ENCODE measurements at regions not wholly inside any gene's neighbourhood (a gene's known extent, or its start where the extent isn't known, plus 50 kb on each side); places are given as distances from the start of the nearest gene placed in this dataset.

DNA sequence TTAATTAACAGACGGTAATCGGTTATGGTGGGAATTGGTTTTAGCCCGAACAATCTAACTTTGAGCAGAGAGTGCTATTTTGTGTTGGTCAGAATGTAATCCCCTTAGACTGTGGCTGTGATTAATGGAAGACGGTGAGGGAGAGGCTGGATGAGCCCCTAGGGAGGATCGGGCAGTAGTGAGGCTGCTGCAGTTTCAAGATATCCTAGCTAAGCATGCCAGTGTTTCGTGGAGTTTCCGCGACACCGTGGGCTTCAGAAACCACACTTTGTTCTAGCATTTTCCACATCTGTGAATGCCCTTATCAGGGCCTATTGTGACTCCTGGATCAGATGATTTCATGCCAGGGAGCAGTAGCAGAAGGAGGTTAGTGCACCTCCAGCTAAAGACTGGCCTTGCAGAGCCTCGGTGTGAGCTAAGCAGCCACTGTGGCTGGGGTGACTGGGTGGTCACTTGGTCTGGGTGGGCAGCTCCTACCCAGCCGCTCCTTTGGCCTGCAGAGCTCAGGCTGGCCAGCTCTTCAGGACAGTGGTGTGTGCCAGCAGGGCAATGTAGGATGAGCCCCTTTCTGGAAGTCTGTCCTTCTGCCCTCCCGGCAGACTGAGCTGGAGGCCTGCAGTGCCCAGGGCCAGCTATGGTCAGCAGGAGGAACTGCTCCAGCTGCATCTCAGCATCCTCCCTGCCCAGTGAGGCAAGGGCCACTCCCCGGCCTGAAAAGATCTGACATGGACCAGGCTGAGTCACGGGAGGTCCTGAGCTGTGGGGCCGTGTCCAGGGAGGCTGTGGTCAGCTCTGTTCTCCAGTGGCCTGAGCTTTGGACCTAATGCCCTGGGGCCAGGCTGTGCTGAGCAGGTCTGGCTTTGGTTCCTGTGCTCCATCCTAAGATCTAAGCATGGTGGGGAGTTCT is 142.6 kb upstream of the GPC1 start:
- no peak overlapping the region for H3K27ac ChIP-seq (ENCODE audit: low read length)
- no CpG with 5 or more reads among the region's 15 CpGs for WGBS (ENCODE audit: insufficient coverage, insufficient read length)
- DNase-seq (ENCODE audit: low read depth, low spot score), result no peak

GRCh38 chr2:240293557-240294461 is 141.7 kb upstream of the GPC1 start:
- Histone ChIP-seq H3K4me3 (ENCODE audit: low read length) (no peak overlapping the region), H3K9me3 (ENCODE audit: control insufficient read depth, insufficient read depth, low read length) (no peaks in the 10 kb centered on the region), H3K27ac (ENCODE audit: low read length) (no peak overlapping the region), H3K4me1 (ENCODE audit: control insufficient read depth, insufficient read depth, low read length) (no peaks in the 10 kb centered on the region), H3K27me3 (ENCODE audit: control insufficient read depth, insufficient read depth, low read length) (no peaks in the 10 kb centered on the region), H3K36me3 (ENCODE audit: control insufficient read depth, insufficient read depth, low read length) (no peaks in the 10 kb centered on the region)
- no CpG with 5 or more reads among the region's 24 CpGs for WGBS (ENCODE audit: insufficient coverage, insufficient read length)
- no peak for DNase-seq (ENCODE audit: low read depth, low spot score)

More for the DNA sequence above, 142.6 kb upstream of the GPC1 start:
- H3K4me3 ChIP-seq (ENCODE audit: low read length), result no peak overlapping the region
- H3K9me3 ChIP-seq (ENCODE audit: control insufficient read depth, insufficient read depth, low read length), result no peaks in the 10 kb centered on the region
- no peaks in the 10 kb centered on the region for H3K27me3 ChIP-seq (ENCODE audit: control insufficient read depth, insufficient read depth, low read length)
- H3K4me1 ChIP-seq (ENCODE audit: control insufficient read depth, insufficient read depth, low read length), result no peaks in the 10 kb centered on the region
- no peaks in the 10 kb centered on the region for H3K36me3 ChIP-seq (ENCODE audit: control insufficient read depth, insufficient read depth, low read length)

GRCh38 chr2:240294514-240294913 is 140.9 kb upstream of the GPC1 start:
- no CpG with 5 or more reads among the region's 5 CpGs for WGBS (ENCODE audit: insufficient coverage, insufficient read length)

GRCh38 chr2:240295256-240296103 is 140.0 kb upstream of the GPC1 start:
- H3K9me3 ChIP-seq (ENCODE audit: control insufficient read depth, insufficient read depth, low read length), result no peaks in the 10 kb centered on the region
- H3K4me3 ChIP-seq (ENCODE audit: low read length), result no peak overlapping the region
- no CpG with 5 or more reads among the region's 24 CpGs for WGBS (ENCODE audit: insufficient coverage, insufficient read length)
- H3K27me3 ChIP-seq (ENCODE audit: control insufficient read depth, insufficient read depth, low read length), result no peaks in the 10 kb centered on the region
- no peaks in the 10 kb centered on the region for H3K36me3 ChIP-seq (ENCODE audit: control insufficient read depth, insufficient read depth, low read length)
- H3K4me1 ChIP-seq (ENCODE audit: control insufficient read depth, insufficient read depth, low read length), result no peaks in the 10 kb centered on the region
- H3K27ac ChIP-seq (ENCODE audit: low read length), result no peak overlapping the region
- DNase-seq (ENCODE audit: low read depth, low spot score), result no peak

More at GRCh38 chr2:240294514-240294913, 140.9 kb upstream of the GPC1 start:
- Histone ChIP-seq H3K36me3 (ENCODE audit: control insufficient read depth, insufficient read depth, low read length) (no peaks in the 10 kb centered on the region), H3K4me1 (ENCODE audit: control insufficient read depth, insufficient read depth, low read length) (no peaks in the 10 kb centered on the region), H3K9me3 (ENCODE audit: control insufficient read depth, insufficient read depth, low read length) (no peaks in the 10 kb centered on the region), H3K27me3 (ENCODE audit: control insufficient read depth, insufficient read depth, low read length) (no peaks in the 10 kb centered on the region), H3K4me3 (ENCODE audit: low read length) (no peak overlapping the region), H3K27ac (ENCODE audit: low read length) (no peak overlapping the region)
- no peak for DNase-seq (ENCODE audit: low read depth, low spot score)

- no peak for DNase-seq (ENCODE audit: low read depth, low spot score)
- no peak overlapping the region for H3K4me3 ChIP-seq (ENCODE audit: low read length)
- no peaks in the 10 kb centered on the region for H3K9me3 ChIP-seq (ENCODE audit: control insufficient read depth, insufficient read depth, low read length)
- H3K4me1 ChIP-seq (ENCODE audit: control insufficient read depth, insufficient read depth, low read length), result no peaks in the 10 kb centered on the region
- H3K27ac ChIP-seq (ENCODE audit: low read length), result no peak overlapping the region
- no CpG with 5 or more reads among the region's 11 CpGs for WGBS (ENCODE audit: insufficient coverage, insufficient read length)
- no peaks in the 10 kb centered on the region for H3K36me3 ChIP-seq (ENCODE audit: control insufficient read depth, insufficient read depth, low read length)
- no peaks in the 10 kb centered on the region for H3K27me3 ChIP-seq (ENCODE audit: control insufficient read depth, insufficient read depth, low read length)
Measured at GRCh38 chr2:240296104-240296406, 139.4 kb upstream of the GPC1 start.

DNA sequence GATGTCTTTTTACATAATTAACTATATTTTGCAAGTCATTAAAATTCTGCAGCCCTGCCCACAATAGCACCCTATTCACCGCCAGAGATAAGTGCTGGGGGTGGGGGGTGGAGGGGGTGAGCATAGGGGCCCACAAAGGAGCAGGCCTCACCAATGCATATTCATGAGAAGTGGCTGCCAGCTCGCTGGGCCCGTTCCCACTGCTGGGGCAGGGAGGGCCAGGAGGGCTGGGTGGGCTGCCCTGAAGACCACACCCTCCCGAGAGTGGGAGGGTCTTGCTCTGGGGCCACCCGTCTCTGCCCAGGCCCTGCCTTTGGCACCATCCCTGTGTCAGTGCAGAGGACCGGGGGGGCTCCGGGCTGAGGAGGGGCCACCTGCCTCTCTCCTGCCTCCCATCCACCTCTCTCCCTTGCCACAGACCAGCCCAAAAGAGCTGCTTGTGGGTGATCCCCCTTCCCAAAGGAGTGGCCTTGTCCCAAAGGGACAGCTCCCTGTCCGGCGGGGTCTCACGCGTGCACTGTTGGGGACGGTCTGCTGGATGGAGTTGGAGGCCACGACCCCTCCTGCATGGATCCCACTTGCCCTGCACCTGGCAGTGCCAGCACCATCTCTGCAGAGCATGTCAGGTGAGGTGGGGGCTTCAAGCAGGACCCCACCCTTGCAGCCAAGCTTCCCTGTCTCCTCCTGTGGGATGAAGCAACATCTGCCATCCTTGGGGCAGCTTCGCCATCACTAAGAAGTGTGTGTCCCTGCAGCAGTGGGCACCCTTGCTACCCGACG is 138.8 kb upstream of the GPC1 start:
- H3K36me3 ChIP-seq (ENCODE audit: control insufficient read depth, insufficient read depth, low read length), result no peaks in the 10 kb centered on the region
- no peak overlapping the region for H3K4me3 ChIP-seq (ENCODE audit: low read length)
- no peaks in the 10 kb centered on the region for H3K27me3 ChIP-seq (ENCODE audit: control insufficient read depth, insufficient read depth, low read length)
- no CpG with 5 or more reads among the region's 16 CpGs for WGBS (ENCODE audit: insufficient coverage, insufficient read length)
- no peak for DNase-seq (ENCODE audit: low read depth, low spot score)
- no peak overlapping the region for H3K27ac ChIP-seq (ENCODE audit: low read length)
- no peaks in the 10 kb centered on the region for H3K4me1 ChIP-seq (ENCODE audit: control insufficient read depth, insufficient read depth, low read length)
- H3K9me3 ChIP-seq (ENCODE audit: control insufficient read depth, insufficient read depth, low read length), result no peaks in the 10 kb centered on the region

GRCh38 chr2:240297256-240298116 is 138.0 kb upstream of the GPC1 start:
- no CpG with 5 or more reads among the region's 16 CpGs for WGBS (ENCODE audit: insufficient coverage, insufficient read length)
- DNase-seq (ENCODE audit: low read depth, low spot score), result no peak
- Histone ChIP-seq H3K4me1 (ENCODE audit: control insufficient read depth, insufficient read depth, low read length) (no peaks in the 10 kb centered on the region), H3K4me3 (ENCODE audit: low read length) (no peak overlapping the region), H3K9me3 (ENCODE audit: control insufficient read depth, insufficient read depth, low read length) (no peaks in the 10 kb centered on the region), H3K27me3 (ENCODE audit: control insufficient read depth, insufficient read depth, low read length) (no peaks in the 10 kb centered on the region), H3K27ac (ENCODE audit: low read length) (no peak overlapping the region), H3K36me3 (ENCODE audit: control insufficient read depth, insufficient read depth, low read length) (no peaks in the 10 kb centered on the region)

GRCh38 chr2:240298117-240298790 is 137.2 kb upstream of the GPC1 start:
- H3K27ac ChIP-seq (ENCODE audit: low read length), result no peak overlapping the region
- no peaks in the 10 kb centered on the region for H3K9me3 ChIP-seq (ENCODE audit: control insufficient read depth, insufficient read depth, low read length)
- no peaks in the 10 kb centered on the region for H3K36me3 ChIP-seq (ENCODE audit: control insufficient read depth, insufficient read depth, low read length)
- H3K4me3 ChIP-seq (ENCODE audit: low read length), result no peak overlapping the region
- H3K4me1 ChIP-seq (ENCODE audit: control insufficient read depth, insufficient read depth, low read length), result no peaks in the 10 kb centered on the region
- no peaks in the 10 kb centered on the region for H3K27me3 ChIP-seq (ENCODE audit: control insufficient read depth, insufficient read depth, low read length)
- WGBS (ENCODE audit: insufficient coverage, insufficient read length), result no CpG with 5 or more reads among the region's 11 CpGs
- no peak for DNase-seq (ENCODE audit: low read depth, low spot score)

All from iPS DF 6.9 (cell line).